Activated CD4-positive, alpha-beta T cell treated with anti-CD3 and anti-CD28 coated beads for 1 hour (primary cell): ENCODE measurements at regions not wholly inside any gene's neighbourhood (a gene's known extent, or its start where the extent isn't known, plus 50 kb on each side); places are given as distances from the start of the nearest gene placed in this dataset.
"Not testable (repeated sequence)": the region's sequence is repeated elsewhere in the genome, so short reads cannot be mapped to it uniquely, and the experiment has no call there.

Experiments used
- DNase-seq: peaks from one replicate; pipeline ENCODE4 v3.0.0-alpha.2; 2020

- DNase-seq = no peak
Measured at GRCh38 chr10:118805146-118805545, 50.4 kb upstream of the CACUL1 start.

DNA sequence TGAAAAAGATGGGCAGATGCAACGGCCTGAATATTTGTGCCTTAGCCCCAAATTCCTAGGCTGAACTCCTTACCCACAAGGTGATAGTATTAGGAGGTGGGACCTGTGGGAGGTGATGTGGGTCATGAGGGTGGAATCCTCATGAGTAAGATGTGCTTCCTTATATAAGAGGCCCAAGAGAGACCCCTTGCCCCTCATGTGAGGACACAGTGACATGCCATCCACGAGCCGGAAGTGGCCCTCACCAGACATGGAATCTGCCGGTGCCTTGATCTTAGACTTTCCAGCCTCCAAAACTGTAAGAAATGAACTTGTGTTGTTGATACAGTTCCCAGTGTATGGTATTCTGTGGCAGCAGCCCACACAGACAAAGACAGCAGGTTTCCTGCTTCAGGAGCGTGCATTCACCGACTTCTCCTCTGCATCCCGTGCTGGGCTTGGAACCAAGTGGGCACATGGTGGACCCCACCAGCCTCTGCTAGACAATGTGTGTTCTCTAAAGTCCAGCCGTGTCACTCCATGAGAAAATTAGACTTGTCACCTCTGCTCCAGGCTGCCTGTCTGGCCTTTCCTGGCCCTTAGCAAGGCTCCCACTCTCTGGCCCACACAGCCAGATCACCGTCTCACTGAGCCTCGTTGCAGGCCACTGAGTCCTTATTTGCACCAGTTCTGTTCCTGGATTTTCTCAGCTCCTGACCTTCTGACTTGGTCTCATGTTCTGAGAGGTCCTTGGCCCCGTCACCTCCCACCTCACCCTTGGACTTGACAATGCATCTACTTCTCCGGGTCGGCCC is 52.9 kb upstream of the CACUL1 start:
- DNase-seq = no peak

DNA sequence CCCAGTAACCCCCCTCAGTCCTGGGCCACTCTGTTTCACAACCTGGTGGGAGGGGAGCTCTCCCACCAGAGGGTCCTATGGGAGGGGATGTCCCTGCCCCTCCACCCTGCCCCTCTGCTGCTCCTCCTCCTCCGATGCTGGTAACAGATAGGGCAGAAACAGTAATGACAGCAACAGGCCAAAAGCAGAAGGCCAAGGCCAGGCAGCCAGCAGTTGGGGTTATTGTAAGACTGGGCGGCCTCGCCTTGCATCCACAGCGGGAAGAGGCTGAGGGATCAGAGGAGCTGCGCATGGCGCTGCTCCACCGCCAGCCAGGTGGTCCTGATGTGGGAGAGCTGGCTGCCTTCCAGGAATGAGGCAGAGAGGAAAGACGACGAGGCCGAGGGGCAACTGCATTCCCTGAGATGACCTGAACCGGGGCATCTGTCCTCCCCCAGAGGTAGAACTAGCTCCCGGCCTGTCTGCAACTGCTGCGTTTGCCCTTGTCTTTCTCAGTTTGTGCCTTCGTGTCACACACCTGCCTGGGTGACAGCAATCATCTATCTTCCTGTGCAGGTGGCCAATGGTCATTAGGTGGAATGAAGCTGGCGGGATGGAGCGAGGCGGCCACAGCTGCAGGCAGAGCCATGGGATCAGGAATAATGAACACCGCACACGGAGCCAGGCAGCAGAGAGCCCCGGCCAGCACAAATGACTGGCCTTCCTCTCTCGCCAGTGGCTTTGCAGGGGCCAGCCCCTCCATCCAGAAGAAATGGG is 54.0 kb upstream of the CACUL1 start:
- DNase-seq = no peak

DNA sequence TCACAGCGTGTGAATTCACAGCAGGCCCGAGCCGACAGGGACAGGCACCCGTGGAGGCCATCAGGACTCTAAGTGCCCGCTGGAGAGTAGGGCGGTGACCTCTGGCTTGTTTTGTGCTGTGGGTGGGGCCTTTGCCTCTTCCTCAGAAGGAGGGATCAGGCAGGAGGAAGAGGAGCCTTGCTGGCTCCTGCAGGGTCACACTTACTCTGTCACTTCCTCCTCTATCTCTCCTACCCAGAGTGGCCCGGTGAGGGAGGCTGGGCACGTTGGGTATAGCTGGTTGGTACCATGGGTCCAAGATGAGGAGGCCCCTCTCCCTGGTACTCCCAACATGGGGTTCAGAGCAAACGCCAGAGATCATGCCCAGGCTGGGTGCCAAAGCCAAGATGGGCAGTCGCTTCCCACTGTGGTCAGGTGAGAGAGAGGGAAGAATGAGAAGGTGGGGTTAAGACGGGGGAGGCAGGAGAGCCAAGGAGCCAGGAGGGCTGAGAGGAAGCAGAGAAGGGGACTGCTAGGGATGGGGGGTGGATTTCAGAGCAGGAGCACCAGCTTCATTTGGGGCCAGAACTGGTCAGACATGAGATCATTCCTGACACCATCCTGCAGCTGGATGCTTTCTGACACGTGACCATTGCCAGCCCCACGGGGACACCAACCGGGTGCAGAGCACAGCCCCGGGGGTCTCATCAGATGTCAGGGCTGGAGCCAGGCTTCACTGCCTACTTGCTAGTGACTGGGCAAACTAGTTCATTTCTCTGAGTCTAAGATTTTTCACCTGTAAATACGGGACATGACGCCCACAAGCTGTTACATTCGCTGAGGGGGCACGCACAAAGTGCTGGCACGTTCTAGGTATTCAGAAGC is 54.8 kb upstream of the CACUL1 start:
- DNase-seq = no peak

DNA sequence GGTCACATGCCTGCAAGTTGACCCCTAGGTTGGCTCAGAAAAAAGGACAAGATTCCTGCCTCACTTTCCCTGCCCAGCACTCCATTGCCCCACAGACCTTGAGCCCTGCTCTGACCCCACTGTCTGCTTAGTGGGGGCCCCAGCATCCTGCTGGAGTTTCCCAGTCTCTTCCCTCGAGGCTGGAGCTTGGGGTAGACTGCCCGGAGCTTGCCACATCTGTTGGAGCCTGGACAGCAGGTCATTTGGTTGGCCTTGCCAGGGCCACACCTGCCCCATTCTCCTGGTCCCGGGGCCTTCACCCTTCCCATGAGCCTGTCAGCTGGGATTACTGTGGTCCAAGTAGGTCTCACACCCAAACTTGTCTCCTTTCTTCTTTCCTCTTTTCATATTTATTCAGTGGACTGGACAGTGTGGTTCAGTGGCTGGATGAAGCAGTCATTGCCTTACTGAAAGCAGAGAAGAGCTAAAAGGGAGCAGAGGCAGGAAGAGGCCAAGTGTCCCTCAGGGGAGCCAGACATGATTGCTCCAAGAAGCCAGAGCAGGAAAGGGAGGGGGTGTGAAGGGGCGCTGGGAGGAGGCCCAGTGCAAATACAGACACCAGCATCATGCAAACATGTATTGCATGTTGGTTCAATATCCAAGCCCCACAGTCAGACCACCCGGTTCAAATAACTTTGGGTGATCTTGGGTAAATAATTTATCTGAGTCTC is 56.2 kb upstream of the CACUL1 start:
- DNase-seq = no peak

DNA sequence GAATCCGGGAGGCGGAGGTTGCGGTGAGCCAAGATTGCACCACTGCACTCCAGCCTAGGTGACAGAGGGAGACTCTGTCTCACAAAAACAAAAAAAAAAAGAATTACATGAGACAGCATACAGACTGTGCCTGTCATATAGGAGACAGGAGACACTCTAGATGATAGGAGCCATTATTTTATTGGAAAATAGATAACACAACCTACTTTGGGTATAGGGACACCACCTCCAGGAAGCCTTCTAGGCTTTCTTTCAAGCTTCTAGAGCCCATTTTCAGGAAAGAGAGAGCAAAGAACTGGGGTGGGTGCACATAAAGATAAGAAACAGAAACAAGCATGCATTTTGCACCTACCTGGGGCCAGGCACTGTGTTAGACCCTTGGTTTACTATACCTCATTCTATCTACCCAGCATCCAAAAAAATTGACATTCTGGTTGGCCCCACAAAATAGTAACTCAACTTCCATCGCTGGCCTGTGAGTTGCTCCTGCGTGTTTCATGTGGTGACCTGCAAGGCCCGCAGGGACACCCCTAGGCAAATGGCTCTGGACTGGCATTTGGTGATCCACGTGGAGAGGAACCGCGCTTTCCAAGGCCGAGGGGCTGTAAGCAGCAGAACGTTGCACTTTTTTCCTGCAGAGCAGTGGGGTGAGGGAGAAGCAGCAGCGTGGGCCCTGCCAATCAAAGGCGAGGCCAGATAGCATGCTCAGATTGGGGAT is 57.1 kb upstream of the CACUL1 start:
- DNase-seq = no peak

- no peak for DNase-seq
Measured at GRCh38 chr10:118812393-118812740, 57.6 kb upstream of the CACUL1 start.

DNA sequence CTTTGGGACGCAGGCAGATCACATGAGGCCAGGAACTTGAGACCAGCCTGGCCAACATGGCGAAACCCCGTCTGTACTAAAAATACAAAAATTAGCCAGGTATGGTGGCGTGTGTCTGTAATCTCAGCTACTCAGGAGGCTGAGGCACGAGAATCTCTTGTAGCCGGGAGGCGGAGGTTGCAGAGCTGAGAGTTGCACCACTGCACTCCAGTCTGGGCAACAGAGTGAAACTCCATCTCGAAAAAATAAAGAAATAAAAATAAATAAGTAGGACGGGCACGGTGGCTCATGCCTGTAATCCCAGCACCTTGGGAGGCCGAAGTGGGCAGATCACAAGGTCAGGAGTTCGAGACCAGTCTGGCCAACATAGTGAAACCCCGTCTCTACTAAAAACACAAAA is 58.2 kb upstream of the CACUL1 start:
- not testable (repeated sequence) for DNase-seq

GRCh38 chr10:118816471-118817168 is 61.9 kb upstream of the CACUL1 start:
- DNase-seq = no peak

GRCh38 chr10:118817328-118818068 is 62.7 kb upstream of the CACUL1 start:
- no peak for DNase-seq

- no peak for DNase-seq
Measured at GRCh38 chr10:118818621-118819221, 64.0 kb upstream of the CACUL1 start.

GRCh38 chr10:118820326-118821116 is 65.8 kb upstream of the CACUL1 start:
- DNase-seq = no peak

- DNase-seq = no peak
Measured at GRCh38 chr10:118823256-118823907, 68.6 kb upstream of the CACUL1 start.

GRCh38 chr10:118827053-118827452 is 72.3 kb upstream of the CACUL1 start:
- DNase-seq = no peak

- no peak for DNase-seq
Measured at GRCh38 chr10:118827466-118828155, 72.8 kb upstream of the CACUL1 start.

DNA sequence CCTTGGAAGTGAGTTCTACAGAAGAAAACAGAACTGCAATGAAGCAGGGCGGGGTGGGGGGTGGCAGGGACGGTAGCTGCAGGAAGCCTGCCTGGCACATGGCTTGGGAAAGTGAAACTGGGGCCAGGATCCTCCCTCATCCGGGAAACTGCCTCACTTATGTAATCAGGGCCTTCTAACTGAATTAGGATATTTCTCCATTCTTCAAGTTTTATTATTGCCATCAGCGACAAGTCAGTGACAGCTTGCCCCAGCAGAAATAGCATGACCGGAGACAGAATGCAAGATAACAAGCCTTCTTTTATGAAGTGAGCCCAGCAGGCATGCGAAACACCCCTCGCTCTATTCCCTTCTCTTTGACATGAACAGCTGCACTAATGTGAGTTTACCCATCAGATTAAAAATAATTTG is 77.5 kb upstream of the CACUL1 start:
- DNase-seq = no peak

DNA sequence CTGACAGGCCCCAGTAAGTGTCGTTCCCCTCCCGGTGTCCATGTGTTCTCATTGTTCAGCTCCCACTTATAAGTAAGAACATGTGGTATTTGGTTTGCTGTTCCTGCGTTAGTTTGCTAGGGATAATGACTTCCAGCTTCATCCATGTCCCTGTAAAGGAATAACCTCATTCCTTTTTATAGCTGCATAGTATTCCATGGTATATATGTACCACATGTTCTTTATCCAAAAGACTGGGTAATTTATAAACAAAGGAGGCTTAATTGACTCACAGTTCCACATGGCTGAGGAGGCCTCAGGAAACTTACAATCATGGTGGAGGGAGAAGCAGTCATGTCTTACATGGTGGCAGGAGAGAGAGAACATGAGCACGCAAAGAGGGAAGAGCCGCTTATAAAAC is 79.6 kb upstream of the CACUL1 start:
- DNase-seq = not testable (repeated sequence)

DNA sequence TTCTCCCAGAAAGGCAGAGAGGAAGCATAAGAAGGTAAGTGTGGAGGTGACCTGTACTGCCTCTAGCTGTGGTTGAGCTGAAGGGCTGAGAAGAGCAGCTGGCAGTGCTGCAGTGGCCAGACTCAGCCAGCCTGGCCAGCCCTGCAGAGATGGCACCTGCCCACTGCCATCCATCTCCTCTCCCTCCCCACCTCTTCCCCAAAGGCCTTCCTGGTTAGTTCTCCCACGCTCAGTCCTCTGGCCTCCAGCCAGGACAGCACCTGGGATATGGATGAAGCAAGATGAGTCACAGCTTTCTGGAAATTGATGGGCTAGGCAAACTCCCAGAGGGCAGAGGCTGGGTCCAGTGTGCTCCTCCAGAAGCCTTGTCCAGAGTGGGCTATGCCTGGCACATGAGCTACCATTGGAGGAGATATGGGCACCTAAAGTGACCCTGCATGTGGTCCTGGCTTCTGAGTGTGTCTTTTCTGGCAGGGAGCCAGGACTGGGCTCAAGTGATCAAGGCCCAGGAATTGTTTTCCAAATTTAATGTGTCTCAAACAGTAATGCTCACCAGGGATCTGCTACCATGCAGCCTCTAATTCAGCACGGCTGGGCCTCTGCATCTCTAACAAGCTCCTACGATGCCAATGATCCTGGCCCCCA is 81.0 kb upstream of the CACUL1 start:
- DNase-seq = no peak
